Heart left ventricle (tissue), 16 donors: ENCODE measurements at regions not wholly inside any gene's neighbourhood (a gene's known extent, or its start where the extent isn't known, plus 50 kb on each side); places are given as distances from the start of the nearest gene placed in this dataset.

Experiments used
- ATAC-seq, 4 donors: fragments of 200-7000 bp; cut with Tn5 transposase; one replicate each; pipeline ENCODE4 v1.9.1; 2020 to 2022; ENCODE audit warnings: moderate library complexity in 4 of 4, mild to moderate bottlenecking in 3 of 4, moderate number of reproducible peaks in 1 of 4
- DNase-seq, 5 donors: peaks; one replicate each; pipeline ENCODE4 v3.0.0-alpha.2; 2020
- H3K27ac ChIP-seq, 12 donors: fragments of 200-600 bp; sonication (generic) in 4 of 12; one replicate each; pipeline versions ENCODE4 v1.5.0 to v1.8.0; 2016 to 2022; ENCODE audit warnings: mild to moderate bottlenecking in 2 of 12
- H3K27me3 ChIP-seq, 9 donors: fragments of 200-600 bp; sonication (generic) in 2 of 9; one replicate each; pipeline versions ENCODE4 v1.5.1 to v1.8.0; 2016 to 2022; ENCODE audit warnings: mild to moderate bottlenecking in 3 of 9
- H3K36me3 ChIP-seq, 9 donors: fragments of 200-600 bp; sonication (generic) in 2 of 9; one replicate each; pipeline versions ENCODE4 v1.5.0 to v1.8.0; 2018 to 2022; ENCODE audit warnings: mild to moderate bottlenecking in 2 of 9
- H3K4me1 ChIP-seq, 12 donors: fragments of 200-600 bp; sonication (generic) in 4 of 12; one replicate each; pipeline versions ENCODE4 v1.5.0 to v1.8.0; 2016 to 2022; ENCODE audit warnings: mild to moderate bottlenecking in 3 of 12
- H3K4me3 ChIP-seq, 12 donors: fragments of 200-600 bp; sonication (generic) in 4 of 12; one replicate each; pipeline versions ENCODE4 v1.5.0 to v1.8.0; 2017 to 2022; ENCODE audit warnings: mild to moderate bottlenecking in 9 of 12, moderate library complexity in 4 of 12
- H3K9me3 ChIP-seq, 12 donors: fragments of 200-600 bp; sonication (generic) in 4 of 12; one replicate each; pipeline versions ENCODE4 v1.5.0 to v1.8.0; 2016 to 2022; ENCODE audit warnings: mild to moderate bottlenecking in 1 of 12
- CTCF ChIP-seq, 12 donors: fragments of 200-600 bp; sonication (generic) in 4 of 12; IDR thresholded peaks; one replicate each; pipeline versions ENCODE4 v1.5.0 to v1.8.0; 2018 to 2022; ENCODE audit warnings: antibody characterized with exemption in 12 of 12, mild to moderate bottlenecking in 5 of 12
- POLR2A ChIP-seq, 2 donors: fragments of 450-650 bp; IDR thresholded peaks; one replicate each; pipeline ENCODE4 v1.6.1; 2017; ENCODE audit warnings: antibody characterized with exemption in 2 of 2, mild to moderate bottlenecking in 2 of 2, moderate library complexity in 2 of 2
- WGBS, 4 donors: extraction: QIAGEN DNeasy Blood & Tissue Kit in 2 of 4; methylation state at CpG; one replicate each; pipeline versions ENCODE4 v1.1.5 to v1.1.7; 2013 to 2018; 5-methylcytosine and 5-hydroxymethylcytosine counted together
- intact Hi-C, 10 donors: fragments of 100-400 bp; cut with DNase I; formaldehyde crosslinking; loops; one replicate each; pipeline versions ENCODE4 v1.11.1 to v1.14.2; 2022
- donor health status: ischemic (EF 13 %, LVEDD 7.1; RV severe dilation, severe dysfunction).
- donor health status: healthy with polysubstance abuse.
- donor health status: DM: no; HTN: yes; CAD: no.
- donor health status: DM: no; HTN: no; CAD: no.
- donor health status: ischemic (EF 25% LVEDD 6.9; RV normal size, moderate dysfunction).
- donor health status: ischemic (EF 25% LVEDD 5.7; RV mildly dilated, moderate dysfunction).
- donor health status: healthy.
- donor health status: DM: yes; HTN: yes; CAD: no.
- donor health status: ischemic (EF 35%, LVEDD 5.7; RV mildly dilated, moderate dysfunction).
- donor health status: nonischemic (EF 11% LVEDD 7.7; RV severe dilation, severe dysfunction).
- donor health status: DM: yes; HTN: yes; CAD: no.
- donor health status: PGD.
- donor health status: ischemic (EF 29% LVEDD 5.4; RV normal size, mild dysfunction).
- donor health status: nonischemic (EF 23%, LVEDD 6.1; RV moderate dilation, normal function).

GRCh38 chr1:234896477-234897389, 231.9 kb downstream of the TOMM20 start:
- ATAC-seq (no peak), DNase-seq (no peak)
- peak overlapping the region in 9 of 12 donors; percentile 21 to 92 (median 85) for H3K27ac ChIP-seq
- H3K4me3 ChIP-seq = no peak overlapping the region
- H3K9me3 ChIP-seq = no peaks in the 10 kb centered on the region
- intact Hi-C loops = loop anchor here in 2 of 10 donors (10.0 kb wide), 2 partner anchors 362 to 402 kb away; no protein-coding TSS in a partner anchor
- no peaks in the 10 kb centered on the region for H3K27me3 ChIP-seq
- H3K4me1 ChIP-seq = peaks cover 3 to 65% (median 40%) of the 10 kb centered on the region in 12 donors
- TF ChIP-seq POLR2A (IDR thresholded peaks at IDR 0.05) (no peak), CTCF (IDR thresholded peaks at IDR 0.05) (no peak)
- H3K36me3 ChIP-seq = no peaks in the 10 kb centered on the region
- WGBS, 4 donors = 83 to 94% (median 84%) methylated on average over 15 of the region's 15 CpGs

- DNase-seq (no peak), ATAC-seq (peak in 2 of 4 donors; percentile 13 to 44)
- peak overlapping the region in 11 of 12 donors; percentile 21 to 68 (median 42) for H3K27ac ChIP-seq
Measured at GRCh38 chr1:234893725-234894630, 234.7 kb downstream of the TOMM20 start.

GRCh38 chr1:234893359-234893724, 235.3 kb downstream of the TOMM20 start:
- intact Hi-C loops = loop anchor here in 2 of 10 donors (10.0 kb wide), 2 partner anchors 359 to 399 kb away; no protein-coding TSS in a partner anchor
- peak overlapping the region in 7 of 12 donors; percentile 7 to 68 (median 42) for H3K27ac ChIP-seq
- WGBS, 4 donors = 62 to 82% (median 75%) methylated on average over 6 of the region's 6 CpGs
- TF ChIP-seq POLR2A (IDR thresholded peaks at IDR 0.05) = no peak
- no peak for TF ChIP-seq CTCF (IDR thresholded peaks at IDR 0.05)
- no peaks in the 10 kb centered on the region for H3K27me3 ChIP-seq
- ATAC-seq = no peak
- peaks cover 0 to 42% (median 24%) of the 10 kb centered on the region in 12 donors for H3K4me1 ChIP-seq
- no peaks in the 10 kb centered on the region for H3K36me3 ChIP-seq
- H3K4me3 ChIP-seq = no peak overlapping the region
- no peak for DNase-seq
- H3K9me3 ChIP-seq = no peaks in the 10 kb centered on the region

More at GRCh38 chr1:234893725-234894630, 234.7 kb downstream of the TOMM20 start:
- Histone ChIP-seq H3K4me3 (no peak overlapping the region), H3K27me3 (no peaks in the 10 kb centered on the region), H3K36me3 (no peaks in the 10 kb centered on the region), H3K4me1 (peaks cover 2 to 48% (median 31%) of the 10 kb centered on the region in 12 donors), H3K9me3 (no peaks in the 10 kb centered on the region)
- TF ChIP-seq POLR2A (IDR thresholded peaks at IDR 0.05) (no peak), CTCF (IDR thresholded peaks at IDR 0.05) (no peak)
- 61 to 70% (median 68%) methylated on average over 11 of the region's 11 CpGs for WGBS, 4 donors
- intact Hi-C loops = loop anchor here in 2 of 10 donors (10.0 kb wide), 2 partner anchors 359 to 399 kb away; no protein-coding TSS in a partner anchor
